ENCODE measurements at regions not wholly inside any gene's neighbourhood (a gene's known extent, or its start where the extent isn't known, plus 50 kb on each side); places are given as distances from the start of the nearest gene placed in this dataset.
A peak's percentile ranks its signal among the peaks of the same experiment; 100 is the strongest.

DNA sequence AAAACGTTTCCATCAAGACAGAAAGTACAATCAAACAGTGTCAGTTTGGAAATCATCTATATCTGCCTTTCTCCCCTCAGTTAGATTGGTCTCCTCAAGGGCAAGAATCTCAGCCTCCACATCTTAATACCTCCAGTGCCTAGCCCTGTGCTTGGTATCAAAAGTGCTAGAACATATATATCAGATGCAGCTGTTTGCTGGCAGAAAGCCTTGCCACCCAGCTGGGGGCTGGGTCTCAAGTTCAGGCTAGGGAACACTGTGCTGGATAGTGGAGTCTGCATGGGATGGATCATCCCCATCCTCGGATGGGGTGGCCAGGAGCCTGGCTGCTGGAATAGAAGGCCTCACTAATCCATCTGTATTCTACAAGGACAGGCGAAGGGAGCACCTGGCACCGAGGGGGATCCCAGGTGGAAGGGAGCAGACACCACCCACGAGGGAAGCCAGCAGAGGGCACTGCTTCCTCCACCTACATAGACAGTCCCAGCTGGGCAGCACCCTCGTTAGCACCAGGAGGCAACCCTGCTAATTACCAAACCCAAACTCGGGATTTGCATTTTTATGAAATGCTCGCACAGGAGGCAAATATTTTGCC, 602.2 kb downstream of the BUD13 start:
- TF ChIP-seq CTCF (conservative IDR thresholded peaks at IDR 0.05; ENCODE audit: low read depth in 2 of 2) (peak; percentile 42 to 78), EZH2 (IDR thresholded peaks at IDR 0.05; ENCODE audit: low read depth, unreplicated experiment) (no peak)
